ENCODE measurements at regions not wholly inside any gene's neighbourhood (a gene's known extent, or its start where the extent isn't known, plus 50 kb on each side); places are given as distances from the start of the nearest gene placed in this dataset.

DNA sequence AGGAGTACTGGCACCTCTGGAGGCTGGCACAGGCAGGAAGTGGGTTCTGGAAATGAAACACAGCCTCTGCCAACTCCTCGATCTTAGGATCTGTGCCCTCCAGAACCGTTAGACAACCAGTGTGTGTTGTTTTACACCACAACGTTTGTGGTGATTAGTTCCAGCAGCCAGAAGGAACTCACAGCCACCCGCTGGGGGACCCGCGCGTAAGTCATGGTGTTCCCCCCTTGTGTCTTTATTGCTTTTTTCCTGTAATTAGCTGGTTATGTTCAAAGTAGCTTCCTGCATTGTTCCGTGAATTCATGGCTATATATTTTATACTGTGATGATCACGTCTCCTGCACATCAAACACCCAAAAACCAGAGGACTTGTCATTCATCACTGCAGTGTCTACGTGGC is 117.4 kb downstream of the RNASET2 start:
- TF ChIP-seq, protein P1, sequence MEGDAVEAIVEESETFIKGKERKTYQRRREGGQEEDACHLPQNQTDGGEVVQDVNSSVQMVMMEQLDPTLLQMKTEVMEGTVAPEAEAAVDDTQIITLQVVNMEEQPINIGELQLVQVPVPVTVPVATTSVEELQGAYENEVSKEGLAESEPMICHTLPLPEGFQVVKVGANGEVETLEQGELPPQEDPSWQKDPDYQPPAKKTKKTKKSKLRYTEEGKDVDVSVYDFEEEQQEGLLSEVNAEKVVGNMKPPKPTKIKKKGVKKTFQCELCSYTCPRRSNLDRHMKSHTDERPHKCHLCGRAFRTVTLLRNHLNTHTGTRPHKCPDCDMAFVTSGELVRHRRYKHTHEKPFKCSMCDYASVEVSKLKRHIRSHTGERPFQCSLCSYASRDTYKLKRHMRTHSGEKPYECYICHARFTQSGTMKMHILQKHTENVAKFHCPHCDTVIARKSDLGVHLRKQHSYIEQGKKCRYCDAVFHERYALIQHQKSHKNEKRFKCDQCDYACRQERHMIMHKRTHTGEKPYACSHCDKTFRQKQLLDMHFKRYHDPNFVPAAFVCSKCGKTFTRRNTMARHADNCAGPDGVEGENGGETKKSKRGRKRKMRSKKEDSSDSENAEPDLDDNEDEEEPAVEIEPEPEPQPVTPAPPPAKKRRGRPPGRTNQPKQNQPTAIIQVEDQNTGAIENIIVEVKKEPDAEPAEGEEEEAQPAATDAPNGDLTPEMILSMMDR (IDR thresholded peaks at IDR 0.05): no peak
- TF ChIP-seq EZH2phosphoT487 (IDR thresholded peaks at IDR 0.05): no peak
- TF ChIP-seq EZH2 (IDR thresholded peaks at IDR 0.05): no peak
- Mint-ChIP-seq H3K27ac (peak overlapping the region; percentile 74), H3K4me1 (no peaks in the 10 kb centered on the region), H3K9me3 (no peaks in the 10 kb centered on the region), H3K4me3 (no peak overlapping the region), H3K36me3 (peaks cover 9% of the 10 kb centered on the region), H3K27me3 (ENCODE audit: insufficient read depth, low read depth) (no peaks in the 10 kb centered on the region)
- no peaks in the 10 kb centered on the region for H3K79me2 ChIP-seq (ENCODE audit: low read depth)
- no peak overlapping the region for H3K27ac ChIP-seq
- H3F3A ChIP-seq (ENCODE audit: low read depth): no peaks in the 10 kb centered on the region
- H2AFZ ChIP-seq (replicated peaks): no peak overlapping the region
- no peak overlapping the region for H3K9ac ChIP-seq
- H3K4me3 ChIP-seq: no peak overlapping the region
- no peaks in the 10 kb centered on the region for H3K9me3 ChIP-seq (ENCODE audit: low read depth)
- H4K20me1 ChIP-seq (ENCODE audit: low read depth): no peaks in the 10 kb centered on the region
- no peaks in the 10 kb centered on the region for H3K27me3 ChIP-seq
- no peak for DNase-seq (ENCODE audit: low spot score)
- H3K4me1 ChIP-seq: no peaks in the 10 kb centered on the region
- H3K36me3 ChIP-seq: no peaks in the 10 kb centered on the region
- H3K4me2 ChIP-seq: no peak overlapping the region

DNA sequence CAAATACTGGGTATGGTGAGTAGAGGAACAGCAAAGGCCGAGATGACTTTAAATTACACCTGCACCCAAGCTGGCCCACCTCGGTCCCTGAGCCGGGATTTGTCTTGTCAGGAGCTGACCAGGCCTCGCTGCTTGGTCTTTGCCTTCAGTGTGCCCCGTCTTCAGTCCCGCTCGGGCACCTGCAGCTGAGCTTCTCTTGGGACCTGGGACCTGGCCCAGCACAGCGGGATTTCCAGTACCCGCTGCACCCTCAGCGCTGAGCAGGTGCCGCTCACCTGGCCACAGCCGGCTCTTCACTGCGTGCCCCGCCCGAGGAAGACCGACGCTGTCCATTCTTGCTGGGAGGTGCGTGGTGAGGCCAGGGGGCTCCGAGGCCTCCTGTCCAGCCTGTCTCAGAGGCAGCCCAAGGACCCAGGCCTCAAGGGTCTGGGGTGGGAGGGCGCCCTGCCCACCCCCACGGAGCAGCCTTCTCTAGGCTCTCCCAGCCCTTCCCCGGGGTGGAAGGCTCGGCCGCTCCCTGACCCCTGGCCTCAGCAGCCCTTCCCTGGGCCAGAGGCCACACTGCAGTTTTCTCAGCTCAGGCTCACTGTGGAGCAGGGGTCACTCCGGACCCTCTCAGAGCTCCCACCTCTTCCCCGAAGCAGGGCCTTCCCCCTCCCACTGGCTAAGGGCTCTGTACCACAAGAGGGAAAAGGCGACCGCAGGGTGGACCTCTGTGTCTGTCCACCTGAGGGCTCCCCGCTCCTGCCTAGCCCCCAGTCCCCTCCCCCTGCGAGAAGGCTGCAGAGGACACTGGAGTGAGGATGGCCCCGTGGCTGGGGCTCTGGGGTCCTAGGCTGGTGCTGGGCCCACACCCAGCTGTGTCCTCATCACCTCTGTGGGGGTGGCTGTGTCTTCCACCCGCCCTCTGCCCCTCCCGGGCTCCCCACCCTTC is 119.3 kb downstream of the RNASET2 start:
- no peaks in the 10 kb centered on the region for H3K27me3 Mint-ChIP-seq (ENCODE audit: insufficient read depth, low read depth)
- no peaks in the 10 kb centered on the region for H3K27me3 ChIP-seq
- no peaks in the 10 kb centered on the region for H3F3A ChIP-seq (ENCODE audit: low read depth)
- no peaks in the 10 kb centered on the region for H3K9me3 Mint-ChIP-seq
- DNase-seq (ENCODE audit: low spot score): no peak
- no peaks in the 10 kb centered on the region for H3K9me3 ChIP-seq (ENCODE audit: low read depth)
- H3K79me2 ChIP-seq (ENCODE audit: low read depth): no peaks in the 10 kb centered on the region
- H3K4me3 Mint-ChIP-seq: no peak overlapping the region
- H3K36me3 Mint-ChIP-seq: peaks cover 5% of the 10 kb centered on the region
- no peaks in the 10 kb centered on the region for H3K4me1 Mint-ChIP-seq
- H3K4me3 ChIP-seq: no peak overlapping the region
- H2AFZ ChIP-seq (replicated peaks): no peak overlapping the region
- H3K27ac ChIP-seq: no peak overlapping the region
- H3K27ac Mint-ChIP-seq: no peak overlapping the region
- no peaks in the 10 kb centered on the region for H4K20me1 ChIP-seq (ENCODE audit: low read depth)
- no peak overlapping the region for H3K4me2 ChIP-seq
- no peaks in the 10 kb centered on the region for H3K36me3 ChIP-seq
- H3K9ac ChIP-seq: no peak overlapping the region
- H3K4me1 ChIP-seq: no peaks in the 10 kb centered on the region
- TF ChIP-seq EZH2 (IDR thresholded peaks at IDR 0.05) (no peak), EZH2phosphoT487 (IDR thresholded peaks at IDR 0.05) (no peak)
- TF ChIP-seq, protein P1 (IDR thresholded peaks at IDR 0.05): no peak

- H3F3A ChIP-seq (ENCODE audit: low read depth): no peaks in the 10 kb centered on the region
- H4K20me1 ChIP-seq (ENCODE audit: low read depth): no peaks in the 10 kb centered on the region
- no peaks in the 10 kb centered on the region for H3K4me1 Mint-ChIP-seq
- H3K9ac ChIP-seq: no peak overlapping the region
- peaks cover 3% of the 10 kb centered on the region for H3K36me3 Mint-ChIP-seq
- H3K27ac ChIP-seq: no peak overlapping the region
- H3K27me3 ChIP-seq: no peaks in the 10 kb centered on the region
- no peak for DNase-seq (ENCODE audit: low spot score)
- no peak overlapping the region for H3K4me3 Mint-ChIP-seq
- no peaks in the 10 kb centered on the region for H3K9me3 Mint-ChIP-seq
- peaks cover 4% of the 10 kb centered on the region for H3K27me3 Mint-ChIP-seq (ENCODE audit: insufficient read depth, low read depth)
- TF ChIP-seq, protein P1 (IDR thresholded peaks at IDR 0.05): no peak
- TF ChIP-seq EZH2 (IDR thresholded peaks at IDR 0.05): no peak
- no peak for TF ChIP-seq EZH2phosphoT487 (IDR thresholded peaks at IDR 0.05)
- H3K9me3 ChIP-seq (ENCODE audit: low read depth): no peaks in the 10 kb centered on the region
- H2AFZ ChIP-seq (replicated peaks): no peak overlapping the region
- H3K4me2 ChIP-seq: no peak overlapping the region
- H3K36me3 ChIP-seq: no peaks in the 10 kb centered on the region
- no peak overlapping the region for H3K4me3 ChIP-seq
- H3K27ac Mint-ChIP-seq: no peak overlapping the region
- H3K4me1 ChIP-seq: no peaks in the 10 kb centered on the region
- H3K79me2 ChIP-seq (ENCODE audit: low read depth): no peaks in the 10 kb centered on the region
Observed at GRCh38 chr6:166834049-166834448, 122.3 kb downstream of the RNASET2 start.

All from neural progenitor cell (in vitro differentiated cells).